ENCODE measurements at regions not wholly inside any gene's neighbourhood (a gene's known extent, or its start where the extent isn't known, plus 50 kb on each side); places are given as distances from the start of the nearest gene placed in this dataset.

DNA sequence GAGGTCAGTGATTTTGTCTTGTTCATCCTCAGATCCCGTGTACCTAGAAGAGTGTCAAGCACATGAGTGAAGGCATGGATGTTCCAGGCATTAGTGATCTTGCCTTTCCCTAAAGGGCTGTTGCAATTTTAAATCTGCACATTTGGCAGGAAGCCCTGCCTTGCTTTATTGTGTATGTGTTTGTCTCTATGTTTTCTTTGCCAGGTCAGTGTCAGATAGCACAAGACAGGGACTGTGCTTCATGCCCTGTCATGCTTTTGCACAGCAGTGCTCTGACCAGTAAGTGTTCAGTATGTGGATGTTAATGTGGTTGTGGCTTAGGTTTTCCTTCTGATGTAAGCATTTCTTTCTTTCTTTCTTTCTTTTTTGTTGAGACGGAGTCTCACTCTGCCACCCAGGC lies 131.5 kb downstream of the RGPD3 start:
- Histone ChIP-seq H3K4me2 (ENCODE audit: insufficient read depth, low read length) (no peak overlapping the region), H3K36me3 (ENCODE audit: control insufficient read depth, insufficient read depth, low read length) (no peaks in the 10 kb centered on the region), H3K9me3 (replicated peaks; ENCODE audit: control insufficient read depth, insufficient read depth, low read depth, low read length) (no peaks in the 10 kb centered on the region), H2AFZ (ENCODE audit: low read depth, low read length) (no peak overlapping the region), H3K4me1 (replicated peaks in 1 of 2; ENCODE audit: control insufficient read depth in 2 of 2, insufficient read depth in 2 of 2, low read length in 2 of 2) (no peaks in the 10 kb centered on the region), H3K9ac (ENCODE audit: insufficient read depth in 1 of 2, low read depth in 2 of 2, low read length in 2 of 2) (no peak overlapping the region), H4K20me1 (replicated peaks; ENCODE audit: control insufficient read depth, insufficient read depth, low read length) (no peaks in the 10 kb centered on the region), H3K79me2 (ENCODE audit: control insufficient read depth, insufficient read depth, low read length) (no peaks in the 10 kb centered on the region), H3K4me3 (no peak overlapping the region), H3K27me3 (ENCODE audit: control insufficient read depth in 2 of 2, insufficient read depth in 2 of 2, low read length in 2 of 2) (peaks cover 2 to 8% of the 10 kb centered on the region in 2 experiments; a peak in 3 of 5 replicates), H3K27ac (ENCODE audit: extremely low read depth, low read depth, low read length) (no peak overlapping the region), H3K9me1 (ENCODE audit: control insufficient read depth, insufficient read depth, low read length) (no peaks in the 10 kb centered on the region)
- intact Hi-C loops (cut with micrococcal nuclease) (no loop called here), in situ Hi-C loops (cut with MboI) (no loop called here)
- TF ChIP-seq SP2 (IDR thresholded peaks at IDR 0.05; ENCODE audit: extremely low read depth, low read depth, low read length, poor library complexity, severe bottlenecking) (no peak), ATF7 (IDR thresholded peaks at IDR 0.05) (no peak), CREBBP (IDR thresholded peaks at IDR 0.05; ENCODE audit: low read depth, low read length) (no peak), SREBF2 (CRISPR knock-in tag; IDR thresholded peaks at IDR 0.05) (no peak), NFATC3 (IDR thresholded peaks at IDR 0.05) (no peak), BHLHE40 (IDR thresholded peaks at IDR 0.05; ENCODE audit: low read length) (no peak), NELFE (IDR thresholded peaks at IDR 0.05; ENCODE audit: insufficient read depth, insufficient read length) (no peak)
- TF ChIP-seq, protein P1, sequence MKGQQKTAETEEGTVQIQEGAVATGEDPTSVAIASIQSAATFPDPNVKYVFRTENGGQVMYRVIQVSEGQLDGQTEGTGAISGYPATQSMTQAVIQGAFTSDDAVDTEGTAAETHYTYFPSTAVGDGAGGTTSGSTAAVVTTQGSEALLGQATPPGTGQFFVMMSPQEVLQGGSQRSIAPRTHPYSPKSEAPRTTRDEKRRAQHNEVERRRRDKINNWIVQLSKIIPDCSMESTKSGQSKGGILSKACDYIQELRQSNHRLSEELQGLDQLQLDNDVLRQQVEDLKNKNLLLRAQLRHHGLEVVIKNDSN (CRISPR knock-in tag; IDR thresholded peaks at IDR 0.05): no peak
- WGBS (ENCODE audit: insufficient coverage, low coverage, missing lambda C conversion rate): 0% methylated on average over 2 of the region's 2 CpGs
- ChIA-PET POLR2A (no interaction called here), CTCF (ENCODE audit: low intra/inter-chr PET ratio) (no interaction called here)
- no peak for ATAC-seq
- BruUV-seq (replicated peaks): no TSS peak
- no peak for DNase-seq (ENCODE audit: extremely low read depth in 1 of 4, low spot score in 3 of 4)
- FAIRE-seq: no peak

Measured in K562 (cell line).